HL-60 (cell line): ENCODE measurements at regions not wholly inside any gene's neighbourhood (a gene's known extent, or its start where the extent isn't known, plus 50 kb on each side); places are given as distances from the start of the nearest gene placed in this dataset.

Experiments used
- DNase-seq, 2 experiments: peaks; one replicate each; pipeline ENCODE4 v3.0.0-alpha.2; 2010 to 2020; ENCODE audit warnings: low read depth in 1 of 2, low spot score in 1 of 2
- H3K27ac ChIP-seq: fragments of 250-450 bp; sonication (Bioruptor Pico); replicated peaks from 2 replicates; pipeline ENCODE4 v1.5.1; 2020; ENCODE audit warnings: mild to moderate bottlenecking, moderate library complexity
- H3K27me3 ChIP-seq: fragments of 250-450 bp; sonication (Bioruptor Pico); 2 replicates; pipeline ENCODE4 v1.5.1; 2021; ENCODE audit warnings: mild to moderate bottlenecking, moderate library complexity; ENCODE audit not compliant: insufficient read depth, poor library complexity, severe bottlenecking
- H3K4me3 ChIP-seq: replicated peaks from 2 replicates; pipeline ENCODE4 v1.5.1; 2011; ENCODE audit warnings: mild to moderate bottlenecking, control low read depth, low read length; ENCODE audit not compliant: insufficient read depth
- GABPA ChIP-seq: IDR thresholded peaks from 2 replicates; pipeline ENCODE4 v1.6.1; 2012; ENCODE audit warnings: low read depth
- POLR2AphosphoS5 ChIP-seq: IDR thresholded peaks from 2 replicates; pipeline ENCODE4 v1.6.1; 2012; ENCODE audit warnings: low read depth
- SPI1 ChIP-seq: IDR thresholded peaks from 2 replicates; pipeline ENCODE4 v1.6.1; 2012; ENCODE audit warnings: low read depth, mild to moderate bottlenecking, borderline replicate concordance
- TF ChIP-seq, protein P1 (sequence below): IDR thresholded peaks from one replicate; pipeline ENCODE4 v1.5.1; 2011; ENCODE audit warnings: low read length, control low read depth, inconsistent platforms; ENCODE audit not compliant: insufficient read depth
- TF ChIP-seq, protein P2 (sequence below): IDR thresholded peaks from 2 replicates; pipeline ENCODE4 v1.6.1; 2012; ENCODE audit warnings: low read depth; ENCODE audit not compliant: insufficient replicate concordance

DNA sequence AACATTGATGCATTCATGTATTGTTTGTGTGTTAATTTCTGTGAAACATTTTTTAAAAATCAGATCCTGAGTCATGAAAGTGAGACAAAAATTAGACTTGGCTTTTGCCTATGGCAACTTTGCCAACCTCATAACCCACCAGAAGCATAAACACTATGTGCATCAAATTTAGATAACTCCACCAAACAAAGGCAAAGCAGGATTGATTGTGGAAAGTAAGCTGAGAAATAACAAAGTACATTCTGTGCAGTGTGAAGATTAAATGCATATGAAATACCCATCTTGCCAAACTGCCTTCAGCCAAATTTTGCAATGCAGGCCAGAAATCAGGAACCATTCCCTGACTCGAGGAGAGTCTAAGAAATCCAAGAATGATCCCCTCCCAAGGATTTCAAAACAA, 493.4 kb downstream of the AJAP1 start:
- no peak for TF ChIP-seq SPI1
- TF ChIP-seq, protein P1, sequence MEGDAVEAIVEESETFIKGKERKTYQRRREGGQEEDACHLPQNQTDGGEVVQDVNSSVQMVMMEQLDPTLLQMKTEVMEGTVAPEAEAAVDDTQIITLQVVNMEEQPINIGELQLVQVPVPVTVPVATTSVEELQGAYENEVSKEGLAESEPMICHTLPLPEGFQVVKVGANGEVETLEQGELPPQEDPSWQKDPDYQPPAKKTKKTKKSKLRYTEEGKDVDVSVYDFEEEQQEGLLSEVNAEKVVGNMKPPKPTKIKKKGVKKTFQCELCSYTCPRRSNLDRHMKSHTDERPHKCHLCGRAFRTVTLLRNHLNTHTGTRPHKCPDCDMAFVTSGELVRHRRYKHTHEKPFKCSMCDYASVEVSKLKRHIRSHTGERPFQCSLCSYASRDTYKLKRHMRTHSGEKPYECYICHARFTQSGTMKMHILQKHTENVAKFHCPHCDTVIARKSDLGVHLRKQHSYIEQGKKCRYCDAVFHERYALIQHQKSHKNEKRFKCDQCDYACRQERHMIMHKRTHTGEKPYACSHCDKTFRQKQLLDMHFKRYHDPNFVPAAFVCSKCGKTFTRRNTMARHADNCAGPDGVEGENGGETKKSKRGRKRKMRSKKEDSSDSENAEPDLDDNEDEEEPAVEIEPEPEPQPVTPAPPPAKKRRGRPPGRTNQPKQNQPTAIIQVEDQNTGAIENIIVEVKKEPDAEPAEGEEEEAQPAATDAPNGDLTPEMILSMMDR = no peak
- TF ChIP-seq, protein P2, sequence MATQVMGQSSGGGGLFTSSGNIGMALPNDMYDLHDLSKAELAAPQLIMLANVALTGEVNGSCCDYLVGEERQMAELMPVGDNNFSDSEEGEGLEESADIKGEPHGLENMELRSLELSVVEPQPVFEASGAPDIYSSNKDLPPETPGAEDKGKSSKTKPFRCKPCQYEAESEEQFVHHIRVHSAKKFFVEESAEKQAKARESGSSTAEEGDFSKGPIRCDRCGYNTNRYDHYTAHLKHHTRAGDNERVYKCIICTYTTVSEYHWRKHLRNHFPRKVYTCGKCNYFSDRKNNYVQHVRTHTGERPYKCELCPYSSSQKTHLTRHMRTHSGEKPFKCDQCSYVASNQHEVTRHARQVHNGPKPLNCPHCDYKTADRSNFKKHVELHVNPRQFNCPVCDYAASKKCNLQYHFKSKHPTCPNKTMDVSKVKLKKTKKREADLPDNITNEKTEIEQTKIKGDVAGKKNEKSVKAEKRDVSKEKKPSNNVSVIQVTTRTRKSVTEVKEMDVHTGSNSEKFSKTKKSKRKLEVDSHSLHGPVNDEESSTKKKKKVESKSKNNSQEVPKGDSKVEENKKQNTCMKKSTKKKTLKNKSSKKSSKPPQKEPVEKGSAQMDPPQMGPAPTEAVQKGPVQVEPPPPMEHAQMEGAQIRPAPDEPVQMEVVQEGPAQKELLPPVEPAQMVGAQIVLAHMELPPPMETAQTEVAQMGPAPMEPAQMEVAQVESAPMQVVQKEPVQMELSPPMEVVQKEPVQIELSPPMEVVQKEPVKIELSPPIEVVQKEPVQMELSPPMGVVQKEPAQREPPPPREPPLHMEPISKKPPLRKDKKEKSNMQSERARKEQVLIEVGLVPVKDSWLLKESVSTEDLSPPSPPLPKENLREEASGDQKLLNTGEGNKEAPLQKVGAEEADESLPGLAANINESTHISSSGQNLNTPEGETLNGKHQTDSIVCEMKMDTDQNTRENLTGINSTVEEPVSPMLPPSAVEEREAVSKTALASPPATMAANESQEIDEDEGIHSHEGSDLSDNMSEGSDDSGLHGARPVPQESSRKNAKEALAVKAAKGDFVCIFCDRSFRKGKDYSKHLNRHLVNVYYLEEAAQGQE = no peak
- no peak for TF ChIP-seq GABPA
- TF ChIP-seq POLR2AphosphoS5 = no peak
- H3K27me3 ChIP-seq = no peaks in the 10 kb centered on the region
- no peak overlapping the region for H3K4me3 ChIP-seq
- no peak for DNase-seq
- no peak overlapping the region for H3K27ac ChIP-seq

- DNase-seq = no peak
- Histone ChIP-seq H3K27ac (no peak overlapping the region), H3K27me3 (no peaks in the 10 kb centered on the region), H3K4me3 (no peak overlapping the region)
- TF ChIP-seq, protein P2 = no peak
- TF ChIP-seq SPI1 = no peak
- TF ChIP-seq POLR2AphosphoS5 = no peak
- TF ChIP-seq, protein P1 = no peak
- no peak for TF ChIP-seq GABPA
These were observed 488.0 kb downstream of the AJAP1 start for GRCh38 chr1:5142389-5142788.

DNA sequence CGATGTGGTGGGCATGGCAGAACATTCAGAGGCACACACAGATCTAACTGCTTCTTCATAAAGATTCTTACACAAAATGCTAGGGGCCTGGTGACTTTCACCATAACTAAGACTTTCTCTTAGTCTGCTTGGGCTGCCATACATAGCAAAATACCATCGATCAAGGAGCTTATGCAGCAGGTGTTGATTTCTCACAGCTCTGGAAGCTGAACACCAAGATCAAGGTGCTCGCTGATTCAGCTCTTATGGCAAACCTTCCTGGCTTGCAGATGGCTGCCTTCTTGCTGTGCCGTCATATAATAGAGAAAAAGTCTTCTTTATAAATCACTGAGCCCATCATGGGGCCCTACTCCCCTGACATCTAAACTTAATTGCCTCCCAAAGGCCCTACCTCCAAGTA, 487.3 kb downstream of the AJAP1 start:
- no peak for DNase-seq
- H3K4me3 ChIP-seq = no peak overlapping the region
- H3K27ac ChIP-seq = no peak overlapping the region
- TF ChIP-seq GABPA (no peak), POLR2AphosphoS5 (no peak), SPI1 (no peak)
- TF ChIP-seq, protein P2 = no peak
- TF ChIP-seq, protein P1 = no peak
- H3K27me3 ChIP-seq = no peaks in the 10 kb centered on the region
